ENCODE measurements at regions not wholly inside any gene's neighbourhood (a gene's known extent, or its start where the extent isn't known, plus 50 kb on each side); places are given as distances from the start of the nearest gene placed in this dataset.

- intact Hi-C loops (cut with micrococcal nuclease; ENCODE audit: unreplicated experiment), result no loop called here
- H3K27ac ChIP-seq (ENCODE audit: low read depth, low read length, poor library complexity, severe bottlenecking), result no peak overlapping the region
- no peaks in the 10 kb centered on the region for H3K4me1 ChIP-seq (ENCODE audit: insufficient read depth, low read length, poor library complexity, severe bottlenecking)
- ChIA-PET POLR2A (ENCODE audit: low non-redundant PET) (no interaction called here), CTCF (no interaction called here)
- no peak overlapping the region for H3K4me3 ChIP-seq (ENCODE audit: low read depth, low read length, poor library complexity, severe bottlenecking)
- DNase-seq (ENCODE audit: low spot score), result no peak
- no peaks in the 10 kb centered on the region for H3K36me3 ChIP-seq (ENCODE audit: insufficient read depth, low read length, poor library complexity, severe bottlenecking)
- TF ChIP-seq CTCF (conservative IDR thresholded peaks at IDR 0.05; ENCODE audit: low read depth, low read length) (no peak), EZH2 (IDR thresholded peaks at IDR 0.05; ENCODE audit: borderline replicate concordance, low read depth, low read length, poor library complexity, severe bottlenecking) (no peak)
- H3K27me3 ChIP-seq (replicated peaks; ENCODE audit: insufficient read depth, low read depth, low read length, poor library complexity), result no peaks in the 10 kb centered on the region
- no peaks in the 10 kb centered on the region for H3K9me3 ChIP-seq (ENCODE audit: low read depth, low read length, poor library complexity, severe bottlenecking)
- no TSS peak for BruUV-seq (replicated peaks)
Measured at GRCh38 chr6:141790921-141791320, 341.8 kb upstream of the GJE1 start.

- BruUV-seq (replicated peaks), result no TSS peak
- Histone ChIP-seq H3K27ac (ENCODE audit: low read depth, low read length, poor library complexity, severe bottlenecking) (no peak overlapping the region), H3K9me3 (ENCODE audit: low read depth, low read length, poor library complexity, severe bottlenecking) (no peaks in the 10 kb centered on the region), H3K4me1 (ENCODE audit: insufficient read depth, low read length, poor library complexity, severe bottlenecking) (no peaks in the 10 kb centered on the region), H3K27me3 (replicated peaks; ENCODE audit: insufficient read depth, low read depth, low read length, poor library complexity) (no peaks in the 10 kb centered on the region), H3K4me3 (ENCODE audit: low read depth, low read length, poor library complexity, severe bottlenecking) (no peak overlapping the region), H3K36me3 (ENCODE audit: insufficient read depth, low read length, poor library complexity, severe bottlenecking) (no peaks in the 10 kb centered on the region)
- TF ChIP-seq CTCF (conservative IDR thresholded peaks at IDR 0.05; ENCODE audit: low read depth, low read length), result no peak
- TF ChIP-seq EZH2 (IDR thresholded peaks at IDR 0.05; ENCODE audit: borderline replicate concordance, low read depth, low read length, poor library complexity, severe bottlenecking), result no peak
- ChIA-PET CTCF (no interaction called here), POLR2A (ENCODE audit: low non-redundant PET) (no interaction called here)
- intact Hi-C loops (cut with micrococcal nuclease; ENCODE audit: unreplicated experiment), result no loop called here
- no peak for DNase-seq (ENCODE audit: low spot score)
Measured at GRCh38 chr6:141788096-141788495, 344.6 kb upstream of the GJE1 start.

- no peak for DNase-seq (ENCODE audit: low spot score)
- no peaks in the 10 kb centered on the region for H3K9me3 ChIP-seq (ENCODE audit: low read depth, low read length, poor library complexity, severe bottlenecking)
- no peaks in the 10 kb centered on the region for H3K27me3 ChIP-seq (replicated peaks; ENCODE audit: insufficient read depth, low read depth, low read length, poor library complexity)
- POLR2A ChIA-PET (ENCODE audit: low non-redundant PET), result no interaction called here
- CTCF ChIA-PET, result no interaction called here
- H3K4me1 ChIP-seq (ENCODE audit: insufficient read depth, low read length, poor library complexity, severe bottlenecking), result no peaks in the 10 kb centered on the region
- no peak overlapping the region for H3K4me3 ChIP-seq (ENCODE audit: low read depth, low read length, poor library complexity, severe bottlenecking)
- H3K27ac ChIP-seq (ENCODE audit: low read depth, low read length, poor library complexity, severe bottlenecking), result no peak overlapping the region
- H3K36me3 ChIP-seq (ENCODE audit: insufficient read depth, low read length, poor library complexity, severe bottlenecking), result no peaks in the 10 kb centered on the region
- TF ChIP-seq CTCF (conservative IDR thresholded peaks at IDR 0.05; ENCODE audit: low read depth, low read length) (no peak), EZH2 (IDR thresholded peaks at IDR 0.05; ENCODE audit: borderline replicate concordance, low read depth, low read length, poor library complexity, severe bottlenecking) (no peak)
- intact Hi-C loops (cut with micrococcal nuclease; ENCODE audit: unreplicated experiment), result no loop called here
- BruUV-seq (replicated peaks), result no TSS peak
Measured at GRCh38 chr6:141783585-141783984, 349.1 kb upstream of the GJE1 start.

Data from A673 (cell line).